SK-N-SH (cell line): ENCODE measurements at regions not wholly inside any gene's neighbourhood (a gene's known extent, or its start where the extent isn't known, plus 50 kb on each side); places are given as distances from the start of the nearest gene placed in this dataset.

ENCODE experiments used
- CTCF ChIA-PET: fragments of 300-600, 350-600 bp; formaldehyde crosslinking; extraction: SDS; loops from one replicate; lab custom pipeline; 2021; lab: Yijun Ruan, JAX
- POLR2A ChIA-PET: fragments of 350-600 bp; sonication (Branson Sonifier 250); formaldehyde crosslinking; extraction: SDS; loops from one replicate; lab custom pipeline; 2020; ENCODE audit warnings: antibody characterized with exemption, inconsistent platforms; lab: Yijun Ruan, JAX
- DNase-seq: peaks from one replicate; pipeline ENCODE4 v3.0.0; 2012
- H2AFZ ChIP-seq: fragments of 200-600 bp; sonication (generic); 2 replicates; pipeline ENCODE4 v1.8.1; 2016; ENCODE audit warnings: antibody characterized with exemption, mild to moderate bottlenecking, low read depth
- H3F3A ChIP-seq: fragments of 200-600 bp; sonication (generic); replicated peaks from 2 replicates; pipeline ENCODE3; 2016; ENCODE audit warnings: antibody characterized with exemption, mild to moderate bottlenecking; ENCODE audit not compliant: insufficient read depth
- H3K27ac ChIP-seq, 2 experiments: fragments of 200-500 bp in 1 of 2; fragments of 200-600 bp in 1 of 2; sonication (Bioruptor generic) in 1 of 2; sonication (generic), shearing (Covaris generic) in 1 of 2; 2 replicates each; pipeline versions ENCODE4 v1.5.1 to v1.6.1; 2014 to 2016; ENCODE audit warnings: low read depth in 2 of 2, inconsistent platforms in 1 of 2, low read length in 1 of 2, mild to moderate bottlenecking in 1 of 2, mixed read lengths in 1 of 2
- H3K27me3 ChIP-seq: fragments of 200-600 bp; sonication (generic), shearing (Covaris generic); 2 replicates; pipeline ENCODE4 v1.6.1; 2016; ENCODE audit warnings: mixed run types; ENCODE audit not compliant: insufficient read depth
- H3K36me3 ChIP-seq, 2 experiments: fragments of 200-500 bp in 1 of 2; fragments of 200-600 bp in 1 of 2; sonication (Bioruptor generic) in 1 of 2; sonication (generic) in 1 of 2; replicated peaks in 1 of 2; 2 replicates each; pipeline versions ENCODE3 to v1.5.1; 2014 to 2016; ENCODE audit warnings: low read length in 1 of 2, mild to moderate bottlenecking in 1 of 2; ENCODE audit not compliant: insufficient read depth in 2 of 2, control insufficient read depth in 1 of 2
- H3K4me1 ChIP-seq, 2 experiments: fragments of 200-500 bp in 1 of 2; fragments of 200-600 bp in 1 of 2; sonication (Bioruptor generic) in 1 of 2; sonication (generic), shearing (Covaris generic) in 1 of 2; 2 replicates each; pipeline versions ENCODE4 v1.5.1 to v1.6.1; 2014 to 2016; ENCODE audit warnings: low read depth in 1 of 2, low read length in 1 of 2, mixed run types in 1 of 2; ENCODE audit not compliant: insufficient read depth in 2 of 2, control insufficient read depth in 1 of 2
- H3K4me2 ChIP-seq: fragments of 200-600 bp; sonication (generic), shearing (Covaris generic); 2 replicates; pipeline ENCODE4 v1.6.1; 2017; ENCODE audit warnings: mixed run types
- H3K4me3 ChIP-seq, 2 experiments: fragments of 200-500 bp in 1 of 2; fragments of 200-600 bp in 1 of 2; sonication (Bioruptor generic) in 1 of 2; sonication (generic), shearing (Covaris generic) in 1 of 2; 2 replicates each; pipeline versions ENCODE4 v1.5.1 to v1.8.1; 2014 to 2016; ENCODE audit warnings: low read depth in 2 of 2, inconsistent platforms in 1 of 2, low read length in 1 of 2, mild to moderate bottlenecking in 1 of 2, mixed read lengths in 1 of 2, moderate library complexity in 1 of 2
- H3K79me2 ChIP-seq: fragments of 200-600 bp; sonication (generic); 2 replicates; pipeline ENCODE4 v1.8.1; 2017; ENCODE audit warnings: mild to moderate bottlenecking; ENCODE audit not compliant: insufficient read depth
- H3K9ac ChIP-seq: fragments of 200-600 bp; sonication (generic); 2 replicates; pipeline ENCODE4 v1.6.1; 2017; ENCODE audit warnings: mixed run types
- H3K9me2 ChIP-seq: fragments of 200-600 bp; sonication (generic); 2 replicates; pipeline ENCODE4 v1.6.1; 2017; ENCODE audit warnings: mixed run types
- H3K9me3 ChIP-seq: fragments of 200-600 bp; sonication (generic); 2 replicates; pipeline ENCODE4 v1.6.1; 2017; ENCODE audit warnings: mixed run types, mild to moderate bottlenecking, moderate library complexity
- H4K20me1 ChIP-seq: fragments of 200-600 bp; sonication (generic); 2 replicates; pipeline ENCODE4 v1.6.1; 2017; ENCODE audit warnings: mild to moderate bottlenecking, mixed run types; ENCODE audit not compliant: insufficient read depth
- ELF1 ChIP-seq: IDR thresholded peaks from 2 replicates; pipeline ENCODE4 v1.4.0; 2012
- EP300 ChIP-seq, 2 experiments: IDR thresholded peaks; 2 replicates each; pipeline versions ENCODE4 v1.4.0 to v1.6.1; 2012; ENCODE audit warnings: borderline replicate concordance in 1 of 2, low read depth in 1 of 2, low read length in 1 of 2
- EZH2phosphoT487 ChIP-seq: fragments of 200-600 bp; sonication (generic); IDR thresholded peaks from 2 replicates; pipeline ENCODE4 v1.6.1; 2017; ENCODE audit warnings: low read depth, mixed run types, mild to moderate bottlenecking, antibody characterized with exemption, moderate library complexity, borderline replicate concordance
- GATA2 ChIP-seq: sonication (generic); formaldehyde crosslinking; IDR thresholded peaks from 2 replicates; pipeline ENCODE4 v1.5.0; 2020; ENCODE audit warnings: mild to moderate bottlenecking, missing genetic modification reagents
- MEF2A ChIP-seq: IDR thresholded peaks from 2 replicates; pipeline ENCODE4 v1.4.0; 2012; ENCODE audit warnings: low read depth, borderline replicate concordance
- NRF1 ChIP-seq: IDR thresholded peaks from 2 replicates; pipeline ENCODE4 v1.6.1; 2012; ENCODE audit warnings: low read depth, mild to moderate bottlenecking, low read length
- POLR2AphosphoS5 ChIP-seq: IDR thresholded peaks from 2 replicates; pipeline ENCODE4 v1.6.1; 2012; ENCODE audit warnings: low read depth, low read length
- RAD21 ChIP-seq: IDR thresholded peaks from 2 replicates; pipeline ENCODE4 v1.6.1; 2012; ENCODE audit warnings: mild to moderate bottlenecking, low read length
- RCOR1 ChIP-seq: fragments of 150-350 bp; IDR thresholded peaks from 2 replicates; pipeline ENCODE4 v1.6.1; 2017; ENCODE audit warnings: antibody characterized with exemption, low read length
- RFX5 ChIP-seq: IDR thresholded peaks from 2 replicates; pipeline ENCODE4 v1.6.1; 2012; ENCODE audit warnings: mild to moderate bottlenecking, improper control_type of control experiment, low read length
- RXRA ChIP-seq: IDR thresholded peaks from 2 replicates; pipeline ENCODE4 v1.4.0; 2012; ENCODE audit warnings: low read depth, mild to moderate bottlenecking, borderline replicate concordance
- SIN3A ChIP-seq: IDR thresholded peaks from 2 replicates; pipeline ENCODE4 v1.6.1; 2012; ENCODE audit warnings: low read depth, mild to moderate bottlenecking, low read length, moderate library complexity, borderline replicate concordance
- SMC3 ChIP-seq: IDR thresholded peaks from 2 replicates; pipeline ENCODE4 v1.6.1; 2012; ENCODE audit warnings: low read depth, low read length, improper control_type of control experiment
- WGBS: methylation state at CpG from one replicate; pipeline ENCODE4 v1.1.6; 2017; ENCODE audit warnings: low lambda C conversion rate; 5-methylcytosine and 5-hydroxymethylcytosine counted together
- TF ChIP-seq, protein P1 (sequence below): IDR thresholded peaks from 2 replicates; pipeline ENCODE4 v1.6.1; 2012; ENCODE audit warnings: mild to moderate bottlenecking, low read depth, low read length, moderate library complexity
- TF ChIP-seq, protein P2 (sequence below): IDR thresholded peaks from 2 replicates; pipeline ENCODE4 v1.4.0; 2012; ENCODE audit warnings: low read depth, borderline replicate concordance
- TF ChIP-seq, protein P3 (sequence below): fragments of 200-600 bp; sonication (generic); IDR thresholded peaks from 2 replicates; pipeline ENCODE4 v1.6.1; 2017; ENCODE audit warnings: antibody characterized with exemption, mild to moderate bottlenecking, moderate library complexity
- TF ChIP-seq, protein P4 (sequence below): fragments of 150-350 bp; IDR thresholded peaks from 2 replicates; pipeline ENCODE4 v1.6.1; 2017; ENCODE audit warnings: antibody characterized with exemption, low read length, low read depth, borderline replicate concordance

GRCh38 chr18:41871229-41872000, 83.6 kb upstream of the PIK3C3 start:
- no peak for TF ChIP-seq RFX5
- TF ChIP-seq RCOR1: no peak
- TF ChIP-seq, protein P1, sequence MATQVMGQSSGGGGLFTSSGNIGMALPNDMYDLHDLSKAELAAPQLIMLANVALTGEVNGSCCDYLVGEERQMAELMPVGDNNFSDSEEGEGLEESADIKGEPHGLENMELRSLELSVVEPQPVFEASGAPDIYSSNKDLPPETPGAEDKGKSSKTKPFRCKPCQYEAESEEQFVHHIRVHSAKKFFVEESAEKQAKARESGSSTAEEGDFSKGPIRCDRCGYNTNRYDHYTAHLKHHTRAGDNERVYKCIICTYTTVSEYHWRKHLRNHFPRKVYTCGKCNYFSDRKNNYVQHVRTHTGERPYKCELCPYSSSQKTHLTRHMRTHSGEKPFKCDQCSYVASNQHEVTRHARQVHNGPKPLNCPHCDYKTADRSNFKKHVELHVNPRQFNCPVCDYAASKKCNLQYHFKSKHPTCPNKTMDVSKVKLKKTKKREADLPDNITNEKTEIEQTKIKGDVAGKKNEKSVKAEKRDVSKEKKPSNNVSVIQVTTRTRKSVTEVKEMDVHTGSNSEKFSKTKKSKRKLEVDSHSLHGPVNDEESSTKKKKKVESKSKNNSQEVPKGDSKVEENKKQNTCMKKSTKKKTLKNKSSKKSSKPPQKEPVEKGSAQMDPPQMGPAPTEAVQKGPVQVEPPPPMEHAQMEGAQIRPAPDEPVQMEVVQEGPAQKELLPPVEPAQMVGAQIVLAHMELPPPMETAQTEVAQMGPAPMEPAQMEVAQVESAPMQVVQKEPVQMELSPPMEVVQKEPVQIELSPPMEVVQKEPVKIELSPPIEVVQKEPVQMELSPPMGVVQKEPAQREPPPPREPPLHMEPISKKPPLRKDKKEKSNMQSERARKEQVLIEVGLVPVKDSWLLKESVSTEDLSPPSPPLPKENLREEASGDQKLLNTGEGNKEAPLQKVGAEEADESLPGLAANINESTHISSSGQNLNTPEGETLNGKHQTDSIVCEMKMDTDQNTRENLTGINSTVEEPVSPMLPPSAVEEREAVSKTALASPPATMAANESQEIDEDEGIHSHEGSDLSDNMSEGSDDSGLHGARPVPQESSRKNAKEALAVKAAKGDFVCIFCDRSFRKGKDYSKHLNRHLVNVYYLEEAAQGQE: no peak
- TF ChIP-seq POLR2AphosphoS5: no peak
- no peak for TF ChIP-seq GATA2 (CRISPR knock-in tag)
- no peak for TF ChIP-seq NRF1
- TF ChIP-seq, protein P2, sequence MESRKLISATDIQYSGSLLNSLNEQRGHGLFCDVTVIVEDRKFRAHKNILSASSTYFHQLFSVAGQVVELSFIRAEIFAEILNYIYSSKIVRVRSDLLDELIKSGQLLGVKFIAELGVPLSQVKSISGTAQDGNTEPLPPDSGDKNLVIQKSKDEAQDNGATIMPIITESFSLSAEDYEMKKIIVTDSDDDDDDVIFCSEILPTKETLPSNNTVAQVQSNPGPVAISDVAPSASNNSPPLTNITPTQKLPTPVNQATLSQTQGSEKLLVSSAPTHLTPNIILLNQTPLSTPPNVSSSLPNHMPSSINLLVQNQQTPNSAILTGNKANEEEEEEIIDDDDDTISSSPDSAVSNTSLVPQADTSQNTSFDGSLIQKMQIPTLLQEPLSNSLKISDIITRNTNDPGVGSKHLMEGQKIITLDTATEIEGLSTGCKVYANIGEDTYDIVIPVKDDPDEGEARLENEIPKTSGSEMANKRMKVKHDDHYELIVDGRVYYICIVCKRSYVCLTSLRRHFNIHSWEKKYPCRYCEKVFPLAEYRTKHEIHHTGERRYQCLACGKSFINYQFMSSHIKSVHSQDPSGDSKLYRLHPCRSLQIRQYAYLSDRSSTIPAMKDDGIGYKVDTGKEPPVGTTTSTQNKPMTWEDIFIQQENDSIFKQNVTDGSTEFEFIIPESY: no peak
- TF ChIP-seq EZH2phosphoT487: no peak
- TF ChIP-seq, protein P3, sequence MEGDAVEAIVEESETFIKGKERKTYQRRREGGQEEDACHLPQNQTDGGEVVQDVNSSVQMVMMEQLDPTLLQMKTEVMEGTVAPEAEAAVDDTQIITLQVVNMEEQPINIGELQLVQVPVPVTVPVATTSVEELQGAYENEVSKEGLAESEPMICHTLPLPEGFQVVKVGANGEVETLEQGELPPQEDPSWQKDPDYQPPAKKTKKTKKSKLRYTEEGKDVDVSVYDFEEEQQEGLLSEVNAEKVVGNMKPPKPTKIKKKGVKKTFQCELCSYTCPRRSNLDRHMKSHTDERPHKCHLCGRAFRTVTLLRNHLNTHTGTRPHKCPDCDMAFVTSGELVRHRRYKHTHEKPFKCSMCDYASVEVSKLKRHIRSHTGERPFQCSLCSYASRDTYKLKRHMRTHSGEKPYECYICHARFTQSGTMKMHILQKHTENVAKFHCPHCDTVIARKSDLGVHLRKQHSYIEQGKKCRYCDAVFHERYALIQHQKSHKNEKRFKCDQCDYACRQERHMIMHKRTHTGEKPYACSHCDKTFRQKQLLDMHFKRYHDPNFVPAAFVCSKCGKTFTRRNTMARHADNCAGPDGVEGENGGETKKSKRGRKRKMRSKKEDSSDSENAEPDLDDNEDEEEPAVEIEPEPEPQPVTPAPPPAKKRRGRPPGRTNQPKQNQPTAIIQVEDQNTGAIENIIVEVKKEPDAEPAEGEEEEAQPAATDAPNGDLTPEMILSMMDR: no peak
- no peak for TF ChIP-seq SIN3A
- TF ChIP-seq RAD21: no peak
- TF ChIP-seq RXRA: no peak
- TF ChIP-seq SMC3: no peak
- no peak for TF ChIP-seq MEF2A
- TF ChIP-seq, protein P4, sequence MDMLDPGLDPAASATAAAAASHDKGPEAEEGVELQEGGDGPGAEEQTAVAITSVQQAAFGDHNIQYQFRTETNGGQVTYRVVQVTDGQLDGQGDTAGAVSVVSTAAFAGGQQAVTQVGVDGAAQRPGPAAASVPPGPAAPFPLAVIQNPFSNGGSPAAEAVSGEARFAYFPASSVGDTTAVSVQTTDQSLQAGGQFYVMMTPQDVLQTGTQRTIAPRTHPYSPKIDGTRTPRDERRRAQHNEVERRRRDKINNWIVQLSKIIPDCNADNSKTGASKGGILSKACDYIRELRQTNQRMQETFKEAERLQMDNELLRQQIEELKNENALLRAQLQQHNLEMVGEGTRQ: no peak
- no peak for TF ChIP-seq ELF1
- no peak for TF ChIP-seq EP300 (IDR thresholded peaks at IDR 0.05; ENCODE audit: borderline replicate concordance in 1 of 2, low read depth in 1 of 2, low read length in 1 of 2)
- Histone ChIP-seq H2AFZ (no peak overlapping the region), H3K9me2 (no peaks in the 10 kb centered on the region), H3K36me3 (no peaks in the 10 kb centered on the region), H3F3A (peaks cover 7% of the 10 kb centered on the region), H3K9ac (no peak overlapping the region), H3K9me3 (no peaks in the 10 kb centered on the region), H3K79me2 (no peaks in the 10 kb centered on the region), H3K4me3 (no peak overlapping the region), H3K27me3 (no peaks in the 10 kb centered on the region), H4K20me1 (no peaks in the 10 kb centered on the region), H3K4me2 (no peak overlapping the region), H3K27ac (no peak overlapping the region), H3K4me1 (peaks cover 0 to 27% of the 10 kb centered on the region in 2 experiments; a peak in 3 of 4 replicates)
- ChIA-PET CTCF (interaction anchor here (1.0 to 1.5 kb wide), 2 partner anchors 10 to 11 kb away, joined by 5 to 6 read pairs; no protein-coding TSS in a partner anchor), POLR2A (no interaction called here)
- WGBS: 71% methylated on average over 7 of the region's 7 CpGs
- DNase-seq: no peak
